ENCODE measurements at regions not wholly inside any gene's neighbourhood (a gene's known extent, or its start where the extent isn't known, plus 50 kb on each side); places are given as distances from the start of the nearest gene placed in this dataset.

GRCh38 chr18:39627936-39628335 is 2062.3 kb upstream of the CELF4 start:
- no peak for TF ChIP-seq CTCF (IDR thresholded peaks at IDR 0.05; ENCODE audit: insufficient read depth, low read length, poor library complexity, severe bottlenecking)
- DNase-seq (ENCODE audit: extremely low read depth, insufficient read length): no peak
- Histone ChIP-seq H3K27me3 (replicated peaks; ENCODE audit: control insufficient read depth, insufficient read depth, low read length) (no peaks in the 10 kb centered on the region), H3K36me3 (ENCODE audit: control insufficient read depth, insufficient read depth, low read length) (no peaks in the 10 kb centered on the region), H3K4me3 (replicated peaks; ENCODE audit: low read depth, low read length) (no peak overlapping the region)

GRCh38 chr18:39624961-39625360 is 2059.4 kb upstream of the CELF4 start:
- H3K4me3 ChIP-seq (replicated peaks; ENCODE audit: low read depth, low read length): no peak overlapping the region
- no peak for DNase-seq (ENCODE audit: extremely low read depth, insufficient read length)
- TF ChIP-seq CTCF (IDR thresholded peaks at IDR 0.05; ENCODE audit: insufficient read depth, low read length, poor library complexity, severe bottlenecking): no peak
- no peaks in the 10 kb centered on the region for H3K36me3 ChIP-seq (ENCODE audit: control insufficient read depth, insufficient read depth, low read length)
- no peaks in the 10 kb centered on the region for H3K27me3 ChIP-seq (replicated peaks; ENCODE audit: control insufficient read depth, insufficient read depth, low read length)

- Histone ChIP-seq H3K36me3 (ENCODE audit: control insufficient read depth, insufficient read depth, low read length) (no peaks in the 10 kb centered on the region), H3K4me3 (replicated peaks; ENCODE audit: low read depth, low read length) (no peak overlapping the region), H3K27me3 (replicated peaks; ENCODE audit: control insufficient read depth, insufficient read depth, low read length) (no peaks in the 10 kb centered on the region)
- no peak for TF ChIP-seq CTCF (IDR thresholded peaks at IDR 0.05; ENCODE audit: insufficient read depth, low read length, poor library complexity, severe bottlenecking)
- DNase-seq (ENCODE audit: extremely low read depth, insufficient read length): no peak
These were observed 2056.8 kb upstream of the CELF4 start for GRCh38 chr18:39622431-39622830.

- no peak for DNase-seq (ENCODE audit: extremely low read depth, insufficient read length)
- no peak for TF ChIP-seq CTCF (IDR thresholded peaks at IDR 0.05; ENCODE audit: insufficient read depth, low read length, poor library complexity, severe bottlenecking)
- Histone ChIP-seq H3K36me3 (ENCODE audit: control insufficient read depth, insufficient read depth, low read length) (no peaks in the 10 kb centered on the region), H3K4me3 (replicated peaks; ENCODE audit: low read depth, low read length) (no peak overlapping the region), H3K27me3 (replicated peaks; ENCODE audit: control insufficient read depth, insufficient read depth, low read length) (no peaks in the 10 kb centered on the region)
These were observed 2055.1 kb upstream of the CELF4 start for GRCh38 chr18:39620551-39621168.

GRCh38 chr18:39618265-39619003 is 2052.8 kb upstream of the CELF4 start:
- Histone ChIP-seq H3K27me3 (replicated peaks; ENCODE audit: control insufficient read depth, insufficient read depth, low read length) (no peaks in the 10 kb centered on the region), H3K36me3 (ENCODE audit: control insufficient read depth, insufficient read depth, low read length) (no peaks in the 10 kb centered on the region), H3K4me3 (replicated peaks; ENCODE audit: low read depth, low read length) (no peak overlapping the region)
- DNase-seq (ENCODE audit: extremely low read depth, insufficient read length): no peak
- TF ChIP-seq CTCF (IDR thresholded peaks at IDR 0.05; ENCODE audit: insufficient read depth, low read length, poor library complexity, severe bottlenecking): no peak

Data from GM06990 (cell line).